ENCODE measurements at regions not wholly inside any gene's neighbourhood (a gene's known extent, or its start where the extent isn't known, plus 50 kb on each side); places are given as distances from the start of the nearest gene placed in this dataset.

DNA sequence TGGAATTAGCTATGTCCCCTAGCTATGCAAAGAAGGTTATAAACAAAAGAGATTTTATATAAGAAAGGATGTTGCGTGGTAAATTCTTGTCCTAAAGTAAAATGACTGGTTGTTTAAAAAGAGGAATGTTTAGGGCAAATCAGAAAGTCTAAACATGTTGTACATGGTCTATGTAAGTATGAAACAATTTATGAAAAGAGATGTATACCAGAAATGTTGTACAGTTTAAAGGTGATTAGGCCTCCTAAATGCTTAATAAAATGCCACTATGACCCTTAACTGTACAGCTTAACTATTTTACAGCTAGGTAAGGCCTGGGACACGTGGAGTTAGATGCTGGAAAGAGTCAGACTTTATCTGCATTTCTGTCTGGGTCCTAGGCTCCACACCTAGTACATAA lies 775.9 kb upstream of the KLHL1 start:
- ChIA-PET CTCF (no interaction called here), POLR2A (no interaction called here)
- Histone ChIP-seq H3K4me3 (ENCODE audit: low read depth, low read length) (no peak overlapping the region), H3K27ac (ENCODE audit: extremely low read depth, low read depth, low read length) (no peak overlapping the region), H3K9me3 (ENCODE audit: control insufficient read depth, insufficient read depth, low read depth, low read length) (no peaks in the 10 kb centered on the region), H3K36me3 (ENCODE audit: control insufficient read depth in 2 of 2, insufficient read depth in 1 of 2, low read length in 2 of 2) (no peaks in the 10 kb centered on the region), H3K4me1 (ENCODE audit: control insufficient read depth, insufficient read depth, low read length) (no peaks in the 10 kb centered on the region)
- peak; percentile 99; the same call in 1 of the 2 replicates for TF ChIP-seq TRIM28 (IDR thresholded peaks at IDR 0.05; ENCODE audit: borderline replicate concordance, low read length)
- TF ChIP-seq SETDB1 (IDR thresholded peaks at IDR 0.05; ENCODE audit: insufficient read length, low read length) = peak; percentile 98
- TF ChIP-seq FEZF1 (tag by site-specific recombination; IDR thresholded peaks at IDR 0.05) = no peak

GRCh38 chr13:70874636-70875035 lies 766.4 kb upstream of the KLHL1 start:
- no peak for TF ChIP-seq ZNF560 (tag by site-specific recombination; IDR thresholded peaks at IDR 0.05; ENCODE audit: borderline replicate concordance)
- TF ChIP-seq ZNF174 (tag by site-specific recombination; IDR thresholded peaks at IDR 0.05) = no peak
- TF ChIP-seq ZBTB49 (tag by site-specific recombination; IDR thresholded peaks at IDR 0.05; ENCODE audit: low read depth) = no peak
- no peak for TF ChIP-seq ZNF549 (tag by site-specific recombination; IDR thresholded peaks at IDR 0.05)
- TF ChIP-seq ZSCAN18 (tag by site-specific recombination; IDR thresholded peaks at IDR 0.05) = no peak
- TF ChIP-seq ZNF529 (tag by site-specific recombination; IDR thresholded peaks at IDR 0.05; ENCODE audit: insufficient replicate concordance) = no peak
- TF ChIP-seq ZNF148 (tag by site-specific recombination; IDR thresholded peaks at IDR 0.05; ENCODE audit: borderline replicate concordance) = no peak
- TF ChIP-seq ZNF302 (tag by site-specific recombination; IDR thresholded peaks at IDR 0.05; ENCODE audit: low read depth) = no peak
- TF ChIP-seq, protein P1, sequence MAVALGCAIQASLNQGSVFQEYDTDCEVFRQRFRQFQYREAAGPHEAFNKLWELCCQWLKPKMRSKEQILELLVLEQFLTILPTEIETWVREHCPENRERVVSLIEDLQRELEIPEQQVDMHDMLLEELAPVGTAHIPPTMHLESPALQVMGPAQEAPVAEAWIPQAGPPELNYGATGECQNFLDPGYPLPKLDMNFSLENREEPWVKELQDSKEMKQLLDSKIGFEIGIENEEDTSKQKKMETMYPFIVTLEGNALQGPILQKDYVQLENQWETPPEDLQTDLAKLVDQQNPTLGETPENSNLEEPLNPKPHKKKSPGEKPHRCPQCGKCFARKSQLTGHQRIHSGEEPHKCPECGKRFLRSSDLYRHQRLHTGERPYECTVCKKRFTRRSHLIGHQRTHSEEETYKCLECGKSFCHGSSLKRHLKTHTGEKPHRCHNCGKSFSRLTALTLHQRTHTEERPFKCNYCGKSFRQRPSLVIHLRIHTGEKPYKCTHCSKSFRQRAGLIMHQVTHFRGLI (tag by site-specific recombination; IDR thresholded peaks at IDR 0.05) = no peak
- no peak for TF ChIP-seq OSR2 (tag by site-specific recombination; IDR thresholded peaks at IDR 0.05)
- no peak for TF ChIP-seq ZNF707 (tag by site-specific recombination; IDR thresholded peaks at IDR 0.05)
- TF ChIP-seq ZNF354C (tag by site-specific recombination; IDR thresholded peaks at IDR 0.05; ENCODE audit: borderline replicate concordance, low read depth) = no peak
- TF ChIP-seq, protein P2, sequence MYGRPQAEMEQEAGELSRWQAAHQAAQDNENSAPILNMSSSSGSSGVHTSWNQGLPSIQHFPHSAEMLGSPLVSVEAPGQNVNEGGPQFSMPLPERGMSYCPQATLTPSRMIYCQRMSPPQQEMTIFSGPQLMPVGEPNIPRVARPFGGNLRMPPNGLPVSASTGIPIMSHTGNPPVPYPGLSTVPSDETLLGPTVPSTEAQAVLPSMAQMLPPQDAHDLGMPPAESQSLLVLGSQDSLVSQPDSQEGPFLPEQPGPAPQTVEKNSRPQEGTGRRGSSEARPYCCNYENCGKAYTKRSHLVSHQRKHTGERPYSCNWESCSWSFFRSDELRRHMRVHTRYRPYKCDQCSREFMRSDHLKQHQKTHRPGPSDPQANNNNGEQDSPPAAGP (tag by site-specific recombination; IDR thresholded peaks at IDR 0.05) = no peak
- TF ChIP-seq MYNN (tag by site-specific recombination; IDR thresholded peaks at IDR 0.05; ENCODE audit: borderline replicate concordance) = no peak
- Histone ChIP-seq H3K36me3 (ENCODE audit: control insufficient read depth in 2 of 2, insufficient read depth in 1 of 2, low read length in 2 of 2) (no peaks in the 10 kb centered on the region), H3K4me3 (ENCODE audit: low read depth, low read length) (no peak overlapping the region), H3K4me1 (ENCODE audit: control insufficient read depth, insufficient read depth, low read length) (no peaks in the 10 kb centered on the region), H3K27ac (ENCODE audit: extremely low read depth, low read depth, low read length) (no peak overlapping the region), H3K9me3 (ENCODE audit: control insufficient read depth, insufficient read depth, low read depth, low read length) (no peaks in the 10 kb centered on the region)
- ChIA-PET POLR2A (no interaction called here), CTCF (interaction anchor here (0.7 kb wide), 1 partner anchor 90 kb away, joined by 3 read pairs; no protein-coding TSS in a partner anchor)

All from HEK293 (cell line).